Activated B cell treated with CpG ODN at 0.5 μM for 24 hours (primary cell): ENCODE measurements at regions not wholly inside any gene's neighbourhood (a gene's known extent, or its start where the extent isn't known, plus 50 kb on each side); places are given as distances from the start of the nearest gene placed in this dataset.

Experiments used
- ATAC-seq: fragments of 200-7000 bp; cut with Tn5 transposase; one replicate; pipeline ENCODE4 v1.10.0; 2021; ENCODE audit warnings: low read depth, mild to moderate bottlenecking, moderate library complexity
- CTCF ChIA-PET: fragments of 350-600 bp; sonication (Branson Sonifier 250); formaldehyde crosslinking; loops from one replicate; lab custom pipeline; 2021; ENCODE audit warnings: antibody characterized with exemption; lab: Charles Lee
- POLR2A ChIA-PET: fragments of 350-600 bp; sonication (Branson Sonifier 250); formaldehyde crosslinking; loops from one replicate; lab custom pipeline; 2021; ENCODE audit warnings: antibody characterized with exemption; lab: Charles Lee
- DNase-seq: peaks from one replicate; pipeline ENCODE4 v3.0.0; 2022
- H3K27ac Mint-ChIP-seq: one replicate; pipeline ENCODE4 v1.8.0; 2020; ENCODE audit warnings: mixed read lengths
- H3K27me3 Mint-ChIP-seq: one replicate; pipeline ENCODE4 v1.8.0; 2021; ENCODE audit warnings: mixed read lengths
- H3K36me3 Mint-ChIP-seq: one replicate; pipeline ENCODE4 v1.8.0; 2021; ENCODE audit warnings: low read depth, mixed read lengths
- H3K4me1 Mint-ChIP-seq: one replicate; pipeline ENCODE4 v1.8.0; 2021; ENCODE audit warnings: mixed read lengths
- H3K4me3 Mint-ChIP-seq: one replicate; pipeline ENCODE4 v1.8.0; 2020; ENCODE audit warnings: mild to moderate bottlenecking, mixed read lengths
- H3K9me3 Mint-ChIP-seq: one replicate; pipeline ENCODE4 v1.8.0; 2020; ENCODE audit warnings: mixed read lengths
- intact Hi-C: fragments of 100-400 bp; cut with micrococcal nuclease; formaldehyde crosslinking; loops from one replicate; pipeline ENCODE4 v1.15.1; 2024
- TF ChIP-seq, protein P1 (sequence below): fragments of 200-600 bp; IDR thresholded peaks from one replicate; pipeline ENCODE4 v1.8.0; 2022; ENCODE audit warnings: antibody characterized with exemption, mild to moderate bottlenecking

DNA sequence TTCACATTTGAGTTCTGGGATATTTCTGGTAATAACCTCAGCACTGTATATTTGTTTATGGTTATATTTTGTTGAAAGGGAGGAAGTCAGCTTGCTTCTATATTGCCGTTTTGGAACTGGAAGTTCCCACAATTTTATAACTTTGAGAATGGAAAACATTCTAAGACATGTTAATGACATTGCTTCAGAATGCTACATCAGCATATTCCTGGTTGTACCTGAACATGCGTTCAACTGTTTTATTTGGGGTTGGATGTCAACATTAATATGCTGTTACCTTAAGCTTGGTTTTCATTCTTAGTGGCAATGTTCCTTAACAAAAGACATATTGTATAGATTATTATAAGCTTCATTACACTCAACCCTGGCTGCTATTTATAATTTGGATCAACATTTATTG, 489.4 kb upstream of the MAGEB18 start:
- intact Hi-C loops = no loop called here

DNA sequence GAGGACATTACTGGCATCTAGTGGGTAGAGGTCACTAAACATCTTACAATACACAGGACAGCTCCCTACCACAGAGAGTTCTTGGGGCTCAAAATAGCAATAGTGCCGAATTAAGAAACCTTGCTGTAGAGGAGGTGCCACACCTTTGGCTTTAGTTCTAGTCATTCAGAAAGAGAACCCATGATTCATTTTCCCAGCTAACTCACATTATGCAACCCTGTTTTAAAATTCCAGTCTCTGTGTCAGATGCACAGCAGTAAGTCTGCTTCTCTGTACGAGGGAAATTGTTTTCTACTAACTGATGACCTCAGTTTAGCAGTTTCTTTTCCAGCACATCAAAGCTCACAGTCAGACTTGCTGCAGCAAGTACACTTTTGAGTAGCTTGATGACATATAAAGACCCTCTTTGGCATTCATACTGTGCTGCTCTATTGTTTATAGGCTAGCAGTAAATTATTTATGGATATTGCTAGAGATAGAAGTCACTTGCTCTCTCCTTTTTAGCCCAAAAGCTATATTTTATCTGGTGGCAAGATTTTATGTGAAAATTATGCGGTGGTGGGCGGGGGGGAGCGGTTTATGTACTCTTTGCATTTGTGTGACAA, 487.8 kb upstream of the MAGEB18 start:
- POLR2A ChIA-PET = no interaction called here
- CTCF ChIA-PET = no interaction called here
- no peak overlapping the region for H3K4me3 Mint-ChIP-seq
- no peaks in the 10 kb centered on the region for H3K36me3 Mint-ChIP-seq
- no peaks in the 10 kb centered on the region for H3K4me1 Mint-ChIP-seq
- peaks cover 5% of the 10 kb centered on the region for H3K9me3 Mint-ChIP-seq
- ATAC-seq = no peak
- no peak overlapping the region for H3K27ac Mint-ChIP-seq
- no peak for DNase-seq
- intact Hi-C loops = no loop called here
- H3K27me3 Mint-ChIP-seq = no peaks in the 10 kb centered on the region
- TF ChIP-seq, protein P1, sequence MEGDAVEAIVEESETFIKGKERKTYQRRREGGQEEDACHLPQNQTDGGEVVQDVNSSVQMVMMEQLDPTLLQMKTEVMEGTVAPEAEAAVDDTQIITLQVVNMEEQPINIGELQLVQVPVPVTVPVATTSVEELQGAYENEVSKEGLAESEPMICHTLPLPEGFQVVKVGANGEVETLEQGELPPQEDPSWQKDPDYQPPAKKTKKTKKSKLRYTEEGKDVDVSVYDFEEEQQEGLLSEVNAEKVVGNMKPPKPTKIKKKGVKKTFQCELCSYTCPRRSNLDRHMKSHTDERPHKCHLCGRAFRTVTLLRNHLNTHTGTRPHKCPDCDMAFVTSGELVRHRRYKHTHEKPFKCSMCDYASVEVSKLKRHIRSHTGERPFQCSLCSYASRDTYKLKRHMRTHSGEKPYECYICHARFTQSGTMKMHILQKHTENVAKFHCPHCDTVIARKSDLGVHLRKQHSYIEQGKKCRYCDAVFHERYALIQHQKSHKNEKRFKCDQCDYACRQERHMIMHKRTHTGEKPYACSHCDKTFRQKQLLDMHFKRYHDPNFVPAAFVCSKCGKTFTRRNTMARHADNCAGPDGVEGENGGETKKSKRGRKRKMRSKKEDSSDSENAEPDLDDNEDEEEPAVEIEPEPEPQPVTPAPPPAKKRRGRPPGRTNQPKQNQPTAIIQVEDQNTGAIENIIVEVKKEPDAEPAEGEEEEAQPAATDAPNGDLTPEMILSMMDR = no peak

More for the DNA sequence above, 489.4 kb upstream of the MAGEB18 start:
- H3K27ac Mint-ChIP-seq = no peak overlapping the region
- peaks cover 5% of the 10 kb centered on the region for H3K9me3 Mint-ChIP-seq
- H3K36me3 Mint-ChIP-seq = no peaks in the 10 kb centered on the region
- TF ChIP-seq, protein P1 = no peak
- ATAC-seq = no peak
- no peaks in the 10 kb centered on the region for H3K27me3 Mint-ChIP-seq
- ChIA-PET CTCF (no interaction called here), POLR2A (no interaction called here)
- no peaks in the 10 kb centered on the region for H3K4me1 Mint-ChIP-seq
- no peak overlapping the region for H3K4me3 Mint-ChIP-seq
- DNase-seq = no peak

GRCh38 chrX:25659317-25659716, 478.8 kb upstream of the MAGEB18 start:
- H3K9me3 Mint-ChIP-seq = no peaks in the 10 kb centered on the region
- no peak for ATAC-seq
- intact Hi-C loops = no loop called here

GRCh38 chrX:25663701-25664100, 474.4 kb upstream of the MAGEB18 start:
- H3K36me3 Mint-ChIP-seq = no peaks in the 10 kb centered on the region
- POLR2A ChIA-PET = no interaction called here
- ATAC-seq (no peak), DNase-seq (no peak)
- no peak overlapping the region for H3K4me3 Mint-ChIP-seq
- CTCF ChIA-PET = no interaction called here
- H3K4me1 Mint-ChIP-seq = no peaks in the 10 kb centered on the region
- H3K9me3 Mint-ChIP-seq = no peaks in the 10 kb centered on the region
- H3K27ac Mint-ChIP-seq = no peak overlapping the region
- TF ChIP-seq, protein P1 = no peak
- no peaks in the 10 kb centered on the region for H3K27me3 Mint-ChIP-seq
- intact Hi-C loops = no loop called here

More at GRCh38 chrX:25659317-25659716, 478.8 kb upstream of the MAGEB18 start:
- no peak overlapping the region for H3K4me3 Mint-ChIP-seq
- H3K27ac Mint-ChIP-seq = no peak overlapping the region
- TF ChIP-seq, protein P1 = no peak
- H3K36me3 Mint-ChIP-seq = no peaks in the 10 kb centered on the region
- H3K27me3 Mint-ChIP-seq = no peaks in the 10 kb centered on the region
- H3K4me1 Mint-ChIP-seq = no peaks in the 10 kb centered on the region
- ChIA-PET POLR2A (no interaction called here), CTCF (no interaction called here)
- no peak for DNase-seq

DNA sequence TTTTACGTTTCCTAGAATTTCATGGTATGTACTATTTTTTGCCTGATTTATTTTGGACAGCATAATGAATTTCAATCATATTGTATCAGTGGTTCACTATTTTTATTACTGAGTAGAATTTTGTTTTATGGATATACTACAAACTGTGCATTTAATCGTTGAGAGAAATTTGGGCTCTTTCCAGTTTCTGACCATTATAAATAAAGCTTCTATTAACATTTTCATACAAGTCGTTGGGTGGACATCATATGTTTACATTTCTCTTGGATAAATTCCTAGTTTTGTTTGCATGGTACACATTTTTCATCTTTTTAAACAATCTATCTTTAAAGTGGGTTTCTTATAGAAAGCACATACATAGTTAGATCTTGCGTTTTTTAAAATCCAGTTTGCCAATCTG, 472.7 kb upstream of the MAGEB18 start:
- Mint-ChIP-seq H3K4me3 (no peak overlapping the region), H3K36me3 (no peaks in the 10 kb centered on the region)
- CTCF ChIA-PET = no interaction called here

More for the DNA sequence above, 472.7 kb upstream of the MAGEB18 start:
- Mint-ChIP-seq H3K27ac (no peak overlapping the region), H3K9me3 (no peaks in the 10 kb centered on the region), H3K4me1 (no peaks in the 10 kb centered on the region), H3K27me3 (no peaks in the 10 kb centered on the region)
- DNase-seq = no peak
- ATAC-seq = no peak
- TF ChIP-seq, protein P1 = no peak
- POLR2A ChIA-PET = no interaction called here
- intact Hi-C loops = no loop called here
